Neural progenitor cell (in vitro differentiated cells): ENCODE measurements at regions not wholly inside any gene's neighbourhood (a gene's known extent, or its start where the extent isn't known, plus 50 kb on each side); places are given as distances from the start of the nearest gene placed in this dataset.
A peak's percentile ranks its signal among the peaks of the same experiment; 100 is the strongest.

Experiments
- DNase-seq: peaks from one replicate; pipeline ENCODE4 v3.0.0-alpha.2; 2016; ENCODE audit warnings: low spot score
- H2AFZ ChIP-seq: fragments of 200-600 bp; sonication (generic); replicated peaks from 2 replicates; pipeline ENCODE4 v1.6.1; 2016; ENCODE audit warnings: antibody characterized with exemption
- H3F3A ChIP-seq: fragments of 200-600 bp; sonication (generic); 2 replicates; pipeline ENCODE4 v1.6.1; 2016; ENCODE audit warnings: antibody characterized with exemption, low read depth
- H3K27ac ChIP-seq: fragments of 200-600 bp; sonication (generic); 2 replicates; pipeline ENCODE4 v1.5.1; 2016; ENCODE audit warnings: mild to moderate bottlenecking
- H3K27me3 ChIP-seq: fragments of 200-600 bp; sonication (generic); 2 replicates; pipeline ENCODE4 v1.6.1; 2016; ENCODE audit warnings: mild to moderate bottlenecking, moderate library complexity
- H3K36me3 ChIP-seq: fragments of 200-600 bp; sonication (generic); 2 replicates; pipeline ENCODE4 v1.5.1; 2016
- H3K4me1 ChIP-seq: fragments of 200-600 bp; sonication (generic); 2 replicates; pipeline ENCODE4 v1.6.1; 2016; ENCODE audit warnings: mixed run types
- H3K4me2 ChIP-seq: fragments of 200-600 bp; sonication (generic); 2 replicates; pipeline ENCODE4 v1.6.1; 2016
- H3K4me3 ChIP-seq: fragments of 200-600 bp; sonication (generic); 2 replicates; pipeline ENCODE4 v1.5.1; 2016
- H3K79me2 ChIP-seq: fragments of 200-600 bp; sonication (generic); 2 replicates; pipeline ENCODE4 v1.6.1; 2016; ENCODE audit warnings: low read depth
- H3K9ac ChIP-seq: fragments of 200-600 bp; sonication (generic); 2 replicates; pipeline ENCODE4 v1.6.1; 2016
- H3K9me3 ChIP-seq: fragments of 200-600 bp; sonication (generic); 2 replicates; pipeline ENCODE4 v1.5.1; 2016; ENCODE audit warnings: low read depth
- H4K20me1 ChIP-seq: fragments of 200-600 bp; sonication (generic); 2 replicates; pipeline ENCODE4 v1.6.1; 2016; ENCODE audit warnings: low read depth
- H3K27ac Mint-ChIP-seq: 3 replicates; pipeline ENCODE4 v1.8.0; 2021; ENCODE audit warnings: mixed read lengths
- H3K27me3 Mint-ChIP-seq: 2 replicates; pipeline ENCODE4 v1.8.0; 2022; ENCODE audit warnings: low read depth, mild to moderate bottlenecking, inconsistent platforms, moderate library complexity, mixed read lengths; ENCODE audit not compliant: insufficient read depth
- H3K36me3 Mint-ChIP-seq: 3 replicates; pipeline ENCODE4 v1.8.0; 2021; ENCODE audit warnings: mixed read lengths
- H3K4me1 Mint-ChIP-seq: 3 replicates; pipeline ENCODE4 v1.8.0; 2021; ENCODE audit warnings: mixed read lengths
- H3K4me3 Mint-ChIP-seq: 3 replicates; pipeline ENCODE4 v1.8.0; 2021; ENCODE audit warnings: mild to moderate bottlenecking, moderate library complexity, mixed read lengths
- H3K9me3 Mint-ChIP-seq: 3 replicates; pipeline ENCODE4 v1.8.0; 2020; ENCODE audit warnings: mixed read lengths
- CTCF ChIP-seq: fragments of 200-600 bp; sonication (generic); IDR thresholded peaks from 2 replicates; pipeline ENCODE4 v1.5.1; 2017; ENCODE audit warnings: antibody characterized with exemption, mild to moderate bottlenecking
- EZH2 ChIP-seq: fragments of 200-600 bp; sonication (generic); IDR thresholded peaks from 2 replicates; pipeline ENCODE4 v1.6.1; 2017; ENCODE audit warnings: antibody characterized with exemption, mild to moderate bottlenecking, moderate library complexity
- EZH2phosphoT487 ChIP-seq: fragments of 200-600 bp; sonication (generic); IDR thresholded peaks from 2 replicates; pipeline ENCODE4 v1.6.1; 2017; ENCODE audit warnings: antibody characterized with exemption

GRCh38 chr16:17585449-17586074 lies 114.8 kb upstream of the XYLT1 start:
- H3K9ac ChIP-seq, result no peak overlapping the region
- no peaks in the 10 kb centered on the region for H3K36me3 ChIP-seq
- Mint-ChIP-seq H3K27me3 (peaks cover 2% of the 10 kb centered on the region), H3K4me3 (no peak overlapping the region), H3K9me3 (peaks cover 6% of the 10 kb centered on the region), H3K4me1 (no peaks in the 10 kb centered on the region), H3K36me3 (no peaks in the 10 kb centered on the region), H3K27ac (no peak overlapping the region)
- H3K4me3 ChIP-seq, result no peak overlapping the region
- H2AFZ ChIP-seq, result no peak overlapping the region
- H3K4me1 ChIP-seq, result no peaks in the 10 kb centered on the region
- no peaks in the 10 kb centered on the region for H4K20me1 ChIP-seq
- no peaks in the 10 kb centered on the region for H3F3A ChIP-seq
- TF ChIP-seq CTCF (no peak), EZH2phosphoT487 (no peak), EZH2 (no peak)
- DNase-seq, result no peak
- no peak overlapping the region for H3K27ac ChIP-seq
- peaks cover 4% of the 10 kb centered on the region for H3K9me3 ChIP-seq
- H3K79me2 ChIP-seq, result no peaks in the 10 kb centered on the region
- H3K27me3 ChIP-seq, result no peaks in the 10 kb centered on the region
- H3K4me2 ChIP-seq, result no peak overlapping the region

- no peak overlapping the region for H3K27ac ChIP-seq
- H3K27me3 ChIP-seq, result no peaks in the 10 kb centered on the region
- no peaks in the 10 kb centered on the region for H3K36me3 ChIP-seq
- Mint-ChIP-seq H3K27ac (no peak overlapping the region), H3K9me3 (peaks cover 6% of the 10 kb centered on the region), H3K27me3 (peaks cover 2% of the 10 kb centered on the region), H3K4me3 (no peak overlapping the region), H3K36me3 (no peaks in the 10 kb centered on the region), H3K4me1 (peaks cover 7% of the 10 kb centered on the region)
- H3K9me3 ChIP-seq, result peaks cover 4% of the 10 kb centered on the region
- peak; percentile 88 for DNase-seq
- TF ChIP-seq EZH2phosphoT487 (no peak), CTCF (peak; percentile 84)
- H3K9ac ChIP-seq, result no peak overlapping the region
- H3F3A ChIP-seq, result no peaks in the 10 kb centered on the region
- no peaks in the 10 kb centered on the region for H4K20me1 ChIP-seq
- no peak overlapping the region for H3K4me2 ChIP-seq
- no peak overlapping the region for H3K4me3 ChIP-seq
- H2AFZ ChIP-seq, result peak overlapping the region; percentile 45
- H3K79me2 ChIP-seq, result no peaks in the 10 kb centered on the region
- H3K4me1 ChIP-seq, result no peaks in the 10 kb centered on the region
Observed at GRCh38 chr16:17578981-17579874, 108.5 kb upstream of the XYLT1 start.

DNA sequence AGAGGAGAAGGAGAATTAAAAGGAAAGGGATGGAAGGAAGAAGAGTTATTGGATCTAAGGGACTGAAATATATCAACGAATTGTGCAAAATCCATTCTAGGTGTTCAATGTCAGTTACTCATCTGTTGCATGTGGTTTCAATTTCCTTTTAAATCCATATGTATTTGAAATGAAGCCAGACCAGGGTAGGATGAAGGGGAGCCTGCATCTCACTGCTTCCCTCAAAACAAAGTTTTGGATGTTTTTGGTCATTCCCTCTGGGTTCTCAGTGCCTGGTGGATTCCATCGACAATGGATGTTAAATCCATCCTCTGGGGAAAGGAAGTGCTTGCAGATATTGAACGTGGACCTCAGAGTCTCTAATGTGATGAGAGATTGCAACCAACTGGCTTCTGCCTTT lies 103.5 kb upstream of the XYLT1 start:
- Histone ChIP-seq H4K20me1 (no peaks in the 10 kb centered on the region), H2AFZ (no peak overlapping the region), H3K9ac (no peak overlapping the region), H3K27me3 (no peaks in the 10 kb centered on the region), H3K4me1 (peaks cover 8% of the 10 kb centered on the region), H3K4me3 (no peak overlapping the region), H3F3A (no peaks in the 10 kb centered on the region), H3K27ac (no peak overlapping the region), H3K36me3 (no peaks in the 10 kb centered on the region), H3K79me2 (no peaks in the 10 kb centered on the region), H3K4me2 (no peak overlapping the region), H3K9me3 (no peaks in the 10 kb centered on the region)
- Mint-ChIP-seq H3K27me3 (peaks cover 4% of the 10 kb centered on the region), H3K36me3 (no peaks in the 10 kb centered on the region), H3K9me3 (no peaks in the 10 kb centered on the region), H3K4me1 (peaks cover 5% of the 10 kb centered on the region), H3K27ac (no peak overlapping the region), H3K4me3 (no peak overlapping the region)
- no peak for DNase-seq
- no peak for TF ChIP-seq EZH2phosphoT487

DNA sequence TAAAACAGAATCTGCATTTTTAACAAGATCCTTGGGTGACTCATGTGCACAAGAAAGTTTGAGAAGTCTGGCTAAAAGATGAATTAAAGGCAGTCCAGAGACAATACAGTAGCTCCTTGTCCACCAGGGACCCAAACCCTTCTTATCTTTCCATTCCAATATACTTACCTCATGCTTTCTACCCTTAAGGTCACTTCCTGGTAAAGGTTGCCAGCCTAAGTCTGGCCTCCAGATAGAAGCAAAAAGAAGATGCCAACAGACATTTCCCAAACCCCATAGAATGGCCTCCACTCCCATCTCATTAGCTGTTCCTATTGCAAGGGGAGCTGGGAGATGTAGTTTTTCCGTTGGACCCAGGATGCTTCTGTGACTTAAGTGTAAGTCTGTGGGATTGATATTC lies 101.4 kb upstream of the XYLT1 start:
- H3K9ac ChIP-seq, result no peak overlapping the region
- no peaks in the 10 kb centered on the region for H4K20me1 ChIP-seq
- Mint-ChIP-seq H3K27ac (no peak overlapping the region), H3K4me1 (no peaks in the 10 kb centered on the region), H3K36me3 (no peaks in the 10 kb centered on the region), H3K4me3 (no peak overlapping the region), H3K27me3 (peaks cover 2% of the 10 kb centered on the region), H3K9me3 (no peaks in the 10 kb centered on the region)
- H3F3A ChIP-seq, result no peaks in the 10 kb centered on the region
- H3K4me3 ChIP-seq, result no peak overlapping the region
- TF ChIP-seq CTCF, result no peak
- no peak for TF ChIP-seq EZH2
- TF ChIP-seq EZH2phosphoT487, result no peak
- H2AFZ ChIP-seq, result peak overlapping the region; percentile 72
- H3K36me3 ChIP-seq, result no peaks in the 10 kb centered on the region
- DNase-seq, result no peak
- no peaks in the 10 kb centered on the region for H3K9me3 ChIP-seq
- no peaks in the 10 kb centered on the region for H3K27me3 ChIP-seq
- no peak overlapping the region for H3K27ac ChIP-seq
- no peaks in the 10 kb centered on the region for H3K79me2 ChIP-seq
- peaks cover 8% of the 10 kb centered on the region for H3K4me1 ChIP-seq
- no peak overlapping the region for H3K4me2 ChIP-seq
